GM18508 (cell line): ENCODE measurements at regions not wholly inside any gene's neighbourhood (a gene's known extent, or its start where the extent isn't known, plus 50 kb on each side); places are given as distances from the start of the nearest gene placed in this dataset.

Experiments used
- ATAC-seq: cut with Tn5 transposase; IDR thresholded peaks from one replicate; pipeline ENCODE4 v1.9.1; 2021; ENCODE audit warnings: moderate number of reproducible peaks; ENCODE audit not compliant: insufficient read depth, unreplicated experiment

DNA sequence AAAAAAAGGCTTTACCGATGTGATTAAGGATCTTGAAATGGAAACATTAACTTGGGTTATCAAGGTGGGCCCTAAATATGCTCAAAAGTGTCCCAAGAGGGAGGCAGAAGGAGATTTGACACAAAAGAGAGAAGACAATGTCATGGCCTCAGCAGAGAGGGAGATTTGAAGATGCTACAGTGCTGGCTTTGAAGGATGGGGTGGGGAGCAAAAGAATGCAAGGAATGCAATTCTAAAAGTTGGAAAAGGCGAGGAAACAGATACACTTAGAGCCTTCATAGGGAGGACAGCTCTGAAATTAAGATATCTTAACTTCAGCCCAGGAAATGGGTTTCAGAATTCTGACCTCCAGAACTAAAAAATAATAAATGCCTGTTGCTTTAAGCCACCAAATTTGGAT, 314.5 kb upstream of the CCDC54 start:
- ATAC-seq, result no peak

DNA sequence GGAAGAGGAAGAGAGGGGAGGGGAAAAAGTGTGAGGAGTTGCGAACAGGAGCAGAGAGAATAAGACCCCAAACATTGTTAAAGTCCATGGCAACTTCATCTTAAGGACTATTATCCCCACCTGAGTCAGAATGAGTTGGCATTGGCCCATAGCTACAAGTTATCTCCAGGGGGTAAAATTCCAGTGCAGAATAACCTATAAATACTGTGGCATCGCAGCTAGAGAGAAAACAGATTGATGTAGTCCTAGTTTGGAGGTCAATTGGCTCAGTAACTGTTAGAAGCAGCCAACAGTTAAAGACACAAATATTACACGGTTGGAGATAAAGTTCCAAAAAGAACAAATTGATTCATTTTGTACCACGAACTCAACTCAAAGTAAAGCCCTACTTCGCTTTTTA, 313.9 kb upstream of the CCDC54 start:
- no peak for ATAC-seq

DNA sequence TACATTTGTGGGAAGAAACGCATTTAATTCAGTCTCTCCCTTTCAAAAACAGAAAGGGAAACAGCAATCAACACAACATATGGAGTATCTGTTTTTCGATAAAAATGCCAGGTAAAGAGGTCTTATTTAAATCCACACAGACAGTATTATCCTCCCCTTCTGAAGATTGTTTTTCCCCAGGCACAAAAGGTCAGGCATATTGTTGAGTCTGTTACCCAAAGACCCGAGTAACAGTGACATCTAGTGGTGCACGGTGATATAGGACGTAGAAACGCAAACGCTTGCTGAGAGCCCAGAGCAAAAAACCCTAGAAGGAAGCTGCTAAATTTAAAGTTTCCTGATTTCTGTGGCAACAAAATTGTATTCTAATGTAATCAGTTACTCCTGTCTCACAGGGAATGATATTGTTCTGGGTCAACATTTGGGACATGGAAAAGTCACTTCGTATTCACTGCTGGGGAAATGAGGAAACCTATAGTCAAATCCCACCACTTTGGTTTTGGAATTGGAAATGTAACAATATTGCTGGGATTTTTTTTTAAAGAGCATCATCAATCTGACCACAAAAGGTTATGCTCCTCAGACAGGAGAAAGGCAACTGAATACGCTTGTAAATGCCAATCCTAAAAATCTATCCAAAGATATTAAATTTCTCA, 312.7 kb upstream of the CCDC54 start:
- peak; percentile 67 for ATAC-seq

DNA sequence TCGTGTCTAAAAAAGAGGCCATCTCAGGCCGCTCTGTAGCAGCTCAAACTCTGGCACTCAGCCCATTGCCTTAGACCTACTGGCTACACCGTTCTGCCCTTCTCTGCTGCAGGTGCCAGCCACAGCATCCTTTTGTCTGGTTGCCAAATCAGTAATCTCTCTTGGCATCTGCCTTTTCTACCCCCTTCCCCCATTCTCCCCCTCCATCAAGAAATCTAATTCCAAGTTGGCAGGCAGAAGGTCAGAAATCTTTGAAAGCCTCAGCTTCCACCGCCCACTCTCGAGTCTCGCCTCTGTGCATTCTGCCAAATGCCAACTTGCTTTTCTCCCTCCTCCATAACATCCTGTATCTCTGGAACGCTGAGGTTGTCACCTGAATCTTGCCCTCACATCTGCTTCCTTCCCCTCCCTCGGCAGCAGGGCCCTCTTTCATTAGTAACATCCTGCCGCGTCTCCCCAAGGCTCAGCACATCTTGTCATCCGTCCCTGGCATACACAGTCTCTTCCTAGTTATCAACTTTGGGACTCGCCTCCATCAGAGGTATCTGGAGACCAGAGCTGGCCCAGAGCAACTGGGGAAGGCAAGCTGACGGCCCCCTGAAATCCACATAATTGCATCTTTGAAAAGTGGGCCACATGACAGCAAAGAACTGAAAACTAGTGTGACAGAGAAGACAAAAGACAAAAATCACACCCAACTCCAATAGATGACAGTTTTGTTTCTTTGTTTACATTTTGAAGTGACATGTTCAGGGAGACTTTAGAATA, 312.0 kb upstream of the CCDC54 start:
- no peak for ATAC-seq

DNA sequence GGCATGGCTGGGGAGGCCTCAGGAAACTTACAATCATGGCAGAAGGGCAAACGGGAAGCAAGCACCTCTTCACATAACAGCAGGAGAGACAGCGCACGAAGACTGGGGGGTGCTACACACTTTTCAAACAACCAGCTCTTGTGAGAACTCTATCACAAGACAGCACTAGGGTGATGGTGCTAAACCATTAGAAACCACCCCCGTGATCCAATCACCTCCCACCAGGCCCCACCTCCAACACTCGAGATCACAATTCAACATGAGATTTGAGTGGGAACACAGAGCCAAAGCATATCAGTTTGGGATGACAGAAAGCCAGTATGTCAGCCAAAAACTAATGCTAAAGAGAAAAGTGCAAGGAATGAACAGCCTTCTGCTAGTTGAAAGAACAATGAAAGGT, 309.8 kb upstream of the CCDC54 start:
- no peak for ATAC-seq

DNA sequence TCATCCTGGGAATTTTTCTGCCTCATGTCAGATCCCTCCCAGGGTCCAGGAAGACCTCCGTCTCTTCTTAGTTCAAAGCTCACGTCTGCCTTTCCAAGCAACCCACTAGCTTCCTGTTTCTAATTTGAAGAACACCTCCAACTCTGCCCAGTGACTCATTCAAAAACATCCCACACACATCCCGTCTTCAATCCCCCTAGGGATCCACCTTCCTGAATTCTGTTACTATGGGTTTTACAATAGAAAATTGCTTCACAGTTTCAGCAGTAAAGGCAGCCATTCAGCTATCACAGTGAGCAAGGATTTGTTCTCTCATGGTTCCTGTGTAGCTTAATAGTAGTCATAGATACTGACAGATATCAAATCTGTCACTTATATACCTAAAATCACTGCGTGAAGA, 308.3 kb upstream of the CCDC54 start:
- no peak for ATAC-seq

DNA sequence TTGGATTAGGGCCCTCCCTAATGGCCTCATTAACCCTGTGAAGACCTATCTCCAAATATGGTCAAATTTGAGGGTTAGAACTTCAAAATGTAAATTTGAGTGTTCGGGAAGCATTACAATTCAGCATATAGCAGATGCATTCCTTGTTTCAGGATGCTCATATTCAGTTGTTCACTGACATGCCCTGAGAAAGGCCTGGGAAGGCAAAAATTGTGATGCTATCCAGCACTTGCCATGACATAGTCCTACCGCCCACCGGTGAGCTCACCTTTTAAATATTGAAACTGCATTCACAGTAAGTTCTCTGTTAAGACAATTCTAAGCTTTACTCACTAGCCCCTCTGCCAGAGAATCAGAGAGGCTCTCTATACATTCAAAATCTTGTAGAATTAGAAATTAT, 300.3 kb upstream of the CCDC54 start:
- no peak for ATAC-seq

DNA sequence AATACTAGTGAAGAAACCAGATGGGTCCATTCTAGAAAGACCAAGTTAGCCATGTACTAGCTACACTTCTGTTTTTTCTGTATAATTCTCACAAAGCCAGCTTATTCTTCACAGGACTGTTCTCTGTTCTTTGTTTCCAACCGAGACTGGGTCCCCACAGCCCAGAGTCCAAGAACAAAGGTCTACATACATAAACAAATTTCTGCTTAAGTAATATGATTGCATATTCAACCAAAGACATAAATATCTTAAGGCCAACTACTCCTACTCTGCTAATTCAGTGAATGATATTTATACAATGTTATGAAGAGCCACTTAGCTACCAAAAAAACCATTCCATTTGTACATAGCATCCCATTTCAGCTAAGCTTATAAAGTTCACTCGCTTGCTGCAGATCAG, 299.8 kb upstream of the CCDC54 start:
- no peak for ATAC-seq

DNA sequence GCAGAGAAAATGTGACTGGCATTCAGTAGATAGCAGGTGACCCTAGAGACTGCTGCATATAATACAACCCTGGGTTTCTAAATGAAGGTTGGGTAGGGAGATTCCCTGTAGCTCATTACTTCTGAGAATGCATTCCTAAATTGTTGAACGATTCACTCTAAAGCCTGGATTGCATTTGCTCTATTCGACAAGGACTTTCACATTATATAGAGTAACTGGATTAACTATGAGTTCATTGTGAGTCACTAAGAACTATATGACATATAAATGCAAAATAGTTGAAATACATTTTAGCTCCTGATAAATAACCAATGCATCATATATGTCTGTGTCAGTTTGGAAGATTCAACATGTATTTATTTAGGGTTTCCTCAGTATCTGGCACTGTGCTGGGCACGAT, 294.7 kb upstream of the CCDC54 start:
- ATAC-seq, result no peak

DNA sequence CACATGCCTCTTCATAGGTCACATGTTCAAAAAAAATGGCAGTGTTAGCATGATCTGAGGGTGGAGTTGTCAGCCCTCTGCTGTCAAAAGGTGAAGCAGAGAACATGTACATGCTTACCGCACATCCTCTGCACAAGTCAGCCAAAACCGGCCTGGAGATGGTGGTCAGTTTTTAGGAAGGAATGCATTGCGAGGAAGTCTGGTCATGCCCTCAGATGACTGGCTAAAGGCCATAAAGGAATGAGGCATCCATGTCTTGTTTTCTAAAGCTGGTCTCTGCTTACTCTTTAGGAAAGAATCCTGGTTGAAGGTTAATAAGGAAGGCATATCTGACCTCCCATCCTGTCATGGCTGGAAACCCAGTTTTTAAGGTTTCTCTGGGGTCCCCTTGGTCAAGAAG, 292.0 kb upstream of the CCDC54 start:
- no peak for ATAC-seq

DNA sequence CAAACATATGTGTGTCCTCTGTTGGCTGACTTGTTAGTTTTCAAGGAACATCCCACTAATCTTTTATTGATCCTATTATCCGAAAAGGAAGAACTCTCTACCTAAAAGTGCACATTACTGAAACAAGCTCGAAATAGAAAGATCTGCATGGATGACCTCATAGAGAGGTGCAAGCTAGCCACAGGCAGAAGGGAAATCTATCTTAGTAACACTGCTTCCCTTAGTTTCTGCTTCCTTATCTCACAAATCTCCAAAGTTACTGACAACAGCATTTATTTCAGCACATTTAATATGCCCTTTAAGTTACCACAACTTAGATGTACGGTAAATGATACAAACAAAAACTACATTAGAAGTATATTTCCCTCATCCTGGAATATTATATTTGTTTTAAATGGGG, 285.1 kb upstream of the CCDC54 start:
- ATAC-seq, result no peak

DNA sequence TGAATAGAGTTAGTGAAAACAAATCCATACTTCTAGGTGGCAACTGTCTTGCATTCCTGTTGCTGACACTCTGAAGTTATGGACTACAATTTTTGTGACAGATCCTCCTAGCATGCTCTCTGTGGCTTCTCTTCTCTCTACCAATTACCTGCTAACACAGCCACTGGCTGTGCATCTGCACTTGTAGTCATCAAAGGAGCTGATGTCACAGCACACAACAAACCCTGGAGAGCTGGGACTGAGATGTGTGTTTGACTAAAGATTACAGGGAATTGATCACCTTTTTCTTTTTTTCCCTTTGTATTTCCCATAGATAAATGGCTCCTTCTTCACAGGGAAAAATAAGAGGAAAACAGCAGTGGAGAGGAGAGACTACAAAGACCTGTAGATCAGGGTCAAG, 278.4 kb upstream of the CCDC54 start:
- ATAC-seq, result no peak

DNA sequence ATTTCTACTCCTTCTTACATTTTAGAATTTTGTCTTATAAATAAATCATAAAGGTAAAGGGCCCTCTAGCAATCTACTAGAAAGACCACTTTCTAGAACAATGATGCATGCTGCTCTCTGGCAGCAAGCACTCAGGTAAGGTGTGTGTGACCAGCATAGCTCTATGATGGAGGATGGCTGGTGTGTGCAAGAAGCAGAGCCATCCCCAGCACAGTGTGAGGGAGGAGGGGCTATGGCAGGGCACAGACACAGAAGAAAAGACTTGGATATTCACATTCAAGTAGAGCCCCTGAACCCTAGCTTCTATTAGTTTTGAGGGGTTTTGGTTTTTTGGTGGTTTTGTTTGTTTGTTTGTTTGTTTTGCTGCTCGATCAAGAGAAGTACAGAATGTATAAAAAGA, 277.1 kb upstream of the CCDC54 start:
- ATAC-seq, result no peak

DNA sequence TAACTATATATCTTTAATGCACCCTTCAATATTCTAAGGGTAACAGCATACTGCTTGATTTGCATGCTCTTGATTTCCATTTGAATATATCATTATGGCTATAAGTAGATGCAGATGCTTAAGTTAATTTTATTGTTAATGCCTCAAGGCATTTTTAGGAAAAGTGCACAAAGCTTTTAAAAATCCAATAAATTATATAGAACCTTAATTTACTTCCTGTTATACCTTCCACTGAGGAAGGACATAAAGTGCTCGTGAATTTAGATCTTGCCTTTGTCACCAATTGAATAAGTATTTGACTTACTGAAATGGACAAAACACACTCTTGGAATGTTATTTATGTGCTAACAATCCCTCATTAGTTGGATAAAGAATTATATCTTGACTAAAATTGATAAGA, 276.7 kb upstream of the CCDC54 start:
- no peak for ATAC-seq

DNA sequence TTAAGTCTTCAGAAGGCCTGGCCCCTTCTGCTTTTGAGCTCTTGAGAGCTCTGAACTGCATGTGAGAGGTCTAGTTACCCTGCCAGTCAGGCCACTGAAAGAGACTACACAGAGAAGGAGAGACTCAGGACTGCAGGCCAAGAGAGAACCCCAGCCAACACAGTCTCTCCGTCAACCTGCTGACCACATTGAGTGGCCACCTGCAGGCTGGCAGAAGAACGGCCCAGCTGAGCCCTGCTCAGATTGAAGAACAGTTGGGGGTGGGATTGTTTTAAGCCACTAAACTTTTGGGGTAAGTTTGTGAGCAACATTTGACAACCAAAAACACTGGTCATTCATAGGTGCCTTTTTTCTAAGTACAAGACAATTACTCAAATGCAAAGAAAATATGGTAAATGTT, 273.5 kb upstream of the CCDC54 start:
- ATAC-seq, result no peak

DNA sequence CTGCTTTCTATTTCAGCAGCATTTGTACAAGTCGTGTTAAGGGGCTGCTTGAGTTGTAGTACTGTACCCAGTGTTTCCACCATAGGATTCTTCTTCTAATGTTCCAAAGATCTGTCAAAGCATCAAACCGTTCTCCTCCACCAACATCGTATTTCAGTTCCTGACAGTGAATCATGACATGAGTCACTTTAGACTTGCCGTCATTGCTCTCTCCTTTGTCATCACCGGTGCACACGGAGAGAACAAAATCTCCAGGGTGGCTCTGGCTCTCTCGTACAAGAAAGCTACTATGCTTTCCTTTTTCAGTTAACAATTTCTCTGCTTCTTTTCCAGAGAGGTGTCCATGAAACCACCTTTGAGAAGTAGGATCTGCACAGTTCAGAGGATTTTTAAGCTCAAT, 270.9 kb upstream of the CCDC54 start:
- no peak for ATAC-seq

DNA sequence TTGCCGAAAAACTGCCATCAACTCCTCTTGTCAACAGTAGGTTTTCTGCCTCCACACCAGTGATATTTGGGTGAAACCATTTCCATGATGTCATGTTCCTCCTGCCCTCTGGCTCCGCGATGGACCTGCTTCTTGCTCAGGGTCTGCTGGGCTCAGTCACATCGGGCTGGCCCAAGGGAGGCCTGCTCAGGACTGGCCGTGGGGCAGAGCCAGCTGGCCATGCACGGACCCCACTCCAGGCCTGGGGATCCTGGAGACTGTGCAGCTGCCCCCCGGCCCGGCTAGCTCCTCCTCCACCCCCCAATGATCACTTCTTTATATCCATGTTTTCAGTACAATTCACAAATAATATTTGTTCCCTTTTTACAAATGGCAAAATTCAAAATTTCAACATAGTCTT, 270.3 kb upstream of the CCDC54 start:
- ATAC-seq, result no peak

DNA sequence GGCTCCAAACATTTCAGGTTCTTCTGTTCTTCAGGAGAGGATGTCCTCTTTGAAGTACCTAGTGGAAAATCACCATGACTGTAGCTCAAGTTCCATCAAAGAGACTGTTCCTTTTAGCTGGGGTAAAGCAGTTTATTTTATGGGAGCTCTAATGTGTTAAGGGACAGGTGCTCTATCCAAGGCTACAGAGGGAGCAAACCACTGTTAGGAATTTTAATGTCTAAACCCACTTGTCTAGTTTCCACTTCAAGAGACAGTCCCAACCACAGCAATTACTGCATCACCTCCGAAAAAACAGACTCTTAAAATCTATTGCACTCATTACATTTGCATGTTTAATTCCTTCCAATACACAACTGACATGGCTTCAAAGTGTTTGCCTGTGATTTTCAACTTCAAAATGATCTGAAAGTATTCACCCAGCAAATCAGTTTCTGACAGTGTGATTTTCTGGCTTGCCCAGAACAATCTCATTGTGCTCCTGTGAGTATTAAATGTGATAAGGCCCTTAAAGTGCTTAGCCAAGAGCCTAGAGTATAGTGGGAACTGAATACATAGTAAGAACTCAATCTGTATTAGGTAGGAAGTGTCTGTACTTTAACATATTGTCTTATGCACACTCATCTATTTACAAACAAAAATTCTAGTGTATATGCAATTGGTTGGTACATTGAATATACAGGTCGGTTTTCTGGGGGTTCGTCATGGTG, 266.5 kb upstream of the CCDC54 start:
- ATAC-seq, result no peak

DNA sequence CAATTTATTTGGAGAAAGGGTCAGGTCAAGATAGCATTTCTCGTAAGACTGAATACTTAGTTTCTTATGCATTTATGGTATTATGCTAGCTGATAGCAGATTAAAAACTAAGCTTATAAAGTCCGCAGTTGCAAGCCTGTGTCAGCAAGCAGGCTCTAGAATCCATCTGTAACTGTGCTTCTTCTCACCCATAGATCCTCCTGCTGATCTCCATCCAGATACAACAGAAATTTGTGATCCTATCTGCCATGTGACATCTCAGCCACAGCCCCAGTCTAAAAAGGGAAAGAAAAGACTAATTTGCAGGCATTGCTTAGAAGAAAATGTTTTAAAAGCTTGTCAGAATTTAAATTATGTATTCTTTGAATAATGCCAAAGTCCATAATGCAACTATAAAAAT, 265.4 kb upstream of the CCDC54 start:
- no peak for ATAC-seq

DNA sequence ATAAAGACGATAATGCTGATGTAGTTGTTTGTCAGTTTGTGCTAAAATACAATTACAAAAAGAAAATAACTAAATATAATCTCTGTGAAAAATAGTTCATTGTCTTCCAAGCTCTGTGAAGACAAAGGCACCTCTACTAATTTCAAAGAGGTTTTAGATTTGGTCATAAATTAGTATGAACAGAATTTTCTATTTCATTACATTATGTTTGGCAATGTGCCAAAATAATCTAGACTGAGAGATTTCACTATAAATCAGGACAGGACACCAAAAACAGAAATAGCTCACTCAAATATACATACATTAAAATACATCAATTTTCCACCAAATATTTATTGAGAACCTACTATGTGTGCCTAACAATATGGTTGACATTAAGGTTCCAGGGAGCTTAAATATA, 264.9 kb upstream of the CCDC54 start:
- no peak for ATAC-seq

DNA sequence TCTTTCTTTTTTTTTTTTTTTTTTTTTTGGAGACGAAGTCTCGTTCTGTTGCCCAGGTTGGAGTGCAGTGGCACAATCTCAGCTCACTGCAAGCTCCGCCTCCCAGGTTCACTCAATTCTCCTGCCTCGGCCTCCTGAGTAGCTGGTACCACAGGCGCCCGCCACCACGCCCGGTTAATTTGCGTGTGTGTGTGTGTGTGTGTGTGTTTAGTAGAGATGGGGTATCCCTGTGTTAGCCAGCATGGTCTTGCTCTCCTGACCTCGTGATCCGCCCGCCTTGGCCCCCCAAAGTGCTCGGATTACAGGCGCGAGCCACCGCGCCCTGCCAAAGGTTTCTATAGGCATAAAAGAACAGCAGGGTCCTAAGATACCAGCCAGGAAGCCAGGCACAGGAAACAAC, 261.0 kb upstream of the CCDC54 start:
- no peak for ATAC-seq

DNA sequence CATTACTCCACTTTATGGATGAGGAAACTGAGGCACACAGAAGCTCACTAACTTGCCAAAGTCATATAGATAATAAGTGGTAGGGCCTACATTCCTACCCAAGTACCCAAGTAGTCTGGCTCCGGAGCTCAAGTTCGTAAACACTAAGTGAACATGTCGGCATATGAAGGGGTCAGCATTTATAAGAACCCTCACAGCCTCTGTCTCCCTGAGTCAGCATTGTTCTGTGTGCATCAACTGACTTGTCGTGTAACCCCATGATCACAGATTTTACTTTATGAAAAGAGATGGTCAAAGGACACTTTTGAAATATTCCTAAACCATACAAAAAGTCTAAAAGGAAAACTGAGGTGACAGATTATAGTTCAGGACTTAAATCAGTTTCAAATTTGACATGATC, 260.1 kb upstream of the CCDC54 start:
- no peak for ATAC-seq
